SJCRH30 (cell line): ENCODE measurements at regions not wholly inside any gene's neighbourhood (a gene's known extent, or its start where the extent isn't known, plus 50 kb on each side); places are given as distances from the start of the nearest gene placed in this dataset.
"Not testable (repeated sequence)": the region's sequence is repeated elsewhere in the genome, so short reads cannot be mapped to it uniquely, and the experiment has no call there.

ENCODE experiments used
- DNase-seq, 2 experiments: peaks; one replicate each; pipeline ENCODE4 v3.0.0-alpha.2; 2015 to 2020
- H3K27ac ChIP-seq: fragments of 250-450 bp; sonication (Bioruptor Pico); 2 replicates; pipeline ENCODE4 v1.5.1; 2020; ENCODE audit warnings: mild to moderate bottlenecking, moderate library complexity
- H3K27me3 ChIP-seq: fragments of 250-450 bp; sonication (Bioruptor Pico); 2 replicates; pipeline ENCODE4 v1.5.1; 2020; ENCODE audit warnings: mild to moderate bottlenecking, moderate library complexity
- H3K36me3 ChIP-seq: fragments of 250-450 bp; sonication (Bioruptor Pico); 2 replicates; pipeline ENCODE4 v1.5.1; 2020; ENCODE audit warnings: mild to moderate bottlenecking, moderate library complexity
- H3K4me1 ChIP-seq: fragments of 250-450 bp; sonication (Bioruptor Pico); 2 replicates; pipeline ENCODE4 v1.5.1; 2020; ENCODE audit warnings: mild to moderate bottlenecking, moderate library complexity
- H3K4me3 ChIP-seq: fragments of 250-450 bp; sonication (Bioruptor Pico); 2 replicates; pipeline ENCODE4 v1.5.1; 2020; ENCODE audit warnings: mild to moderate bottlenecking, moderate library complexity
- H3K9me3 ChIP-seq: fragments of 250-450 bp; sonication (Bioruptor Pico); replicated peaks from 2 replicates; pipeline ENCODE4 v1.5.1; 2020; ENCODE audit warnings: mild to moderate bottlenecking, moderate library complexity

- no peaks in the 10 kb centered on the region for H3K27me3 ChIP-seq
- no peak for DNase-seq
- H3K27ac ChIP-seq, result no peak overlapping the region
- H3K4me3 ChIP-seq, result no peak overlapping the region
- no peaks in the 10 kb centered on the region for H3K36me3 ChIP-seq
- no peaks in the 10 kb centered on the region for H3K9me3 ChIP-seq
- H3K4me1 ChIP-seq, result peaks cover 4% of the 10 kb centered on the region; the same call in 1 of the 2 replicates
These were observed 322.2 kb downstream of the SOX4 start for GRCh38 chr6:21915707-21916260.

- Histone ChIP-seq H3K4me3 (no peak overlapping the region), H3K36me3 (no peaks in the 10 kb centered on the region), H3K27ac (no peak overlapping the region), H3K4me1 (peaks cover 4% of the 10 kb centered on the region; the same call in 1 of the 2 replicates), H3K9me3 (no peaks in the 10 kb centered on the region), H3K27me3 (no peaks in the 10 kb centered on the region)
- no peak for DNase-seq
These were observed 324.5 kb downstream of the SOX4 start for GRCh38 chr6:21918041-21918440.

GRCh38 chr6:21918666-21919065 lies 325.1 kb downstream of the SOX4 start:
- H3K4me3 ChIP-seq, result no peak overlapping the region
- no peak for DNase-seq
- no peak overlapping the region for H3K27ac ChIP-seq
- H3K9me3 ChIP-seq, result no peaks in the 10 kb centered on the region
- H3K36me3 ChIP-seq, result no peaks in the 10 kb centered on the region
- H3K27me3 ChIP-seq, result no peaks in the 10 kb centered on the region
- H3K4me1 ChIP-seq, result peaks cover 4% of the 10 kb centered on the region; the same call in 1 of the 2 replicates

- DNase-seq, result no peak
- H3K4me1 ChIP-seq, result no peaks in the 10 kb centered on the region
- no peak overlapping the region for H3K27ac ChIP-seq
- H3K4me3 ChIP-seq, result no peak overlapping the region
- no peaks in the 10 kb centered on the region for H3K36me3 ChIP-seq
- H3K27me3 ChIP-seq, result no peaks in the 10 kb centered on the region
- no peaks in the 10 kb centered on the region for H3K9me3 ChIP-seq
These were observed 328.5 kb downstream of the SOX4 start for GRCh38 chr6:21922086-21922485.

- Histone ChIP-seq H3K36me3 (no peaks in the 10 kb centered on the region), H3K27me3 (no peaks in the 10 kb centered on the region), H3K9me3 (no peaks in the 10 kb centered on the region), H3K4me1 (no peaks in the 10 kb centered on the region), H3K27ac (no peak overlapping the region), H3K4me3 (no peak overlapping the region)
- no peak for DNase-seq
These were observed 330.5 kb downstream of the SOX4 start for GRCh38 chr6:21924002-21924401.

GRCh38 chr6:21928827-21929226 lies 335.3 kb downstream of the SOX4 start:
- H3K27me3 ChIP-seq, result no peaks in the 10 kb centered on the region
- no peaks in the 10 kb centered on the region for H3K4me1 ChIP-seq
- no peak overlapping the region for H3K4me3 ChIP-seq
- H3K36me3 ChIP-seq, result no peaks in the 10 kb centered on the region
- no peaks in the 10 kb centered on the region for H3K9me3 ChIP-seq
- no peak overlapping the region for H3K27ac ChIP-seq
- DNase-seq, result no peak

- Histone ChIP-seq H3K27ac (no peak overlapping the region), H3K4me1 (no peaks in the 10 kb centered on the region), H3K4me3 (no peak overlapping the region), H3K27me3 (no peaks in the 10 kb centered on the region), H3K36me3 (no peaks in the 10 kb centered on the region), H3K9me3 (no peaks in the 10 kb centered on the region)
- no peak for DNase-seq
These were observed 338.2 kb downstream of the SOX4 start for GRCh38 chr6:21931641-21932335.

- Histone ChIP-seq H3K36me3 (no peaks in the 10 kb centered on the region), H3K9me3 (no peaks in the 10 kb centered on the region), H3K27me3 (no peaks in the 10 kb centered on the region), H3K27ac (no peak overlapping the region), H3K4me3 (no peak overlapping the region), H3K4me1 (no peaks in the 10 kb centered on the region)
- DNase-seq, result no peak
These were observed 339.8 kb downstream of the SOX4 start for GRCh38 chr6:21933351-21933750.

- Histone ChIP-seq H3K4me3 (no peak overlapping the region), H3K9me3 (no peaks in the 10 kb centered on the region), H3K27ac (no peak overlapping the region), H3K27me3 (no peaks in the 10 kb centered on the region), H3K4me1 (no peaks in the 10 kb centered on the region), H3K36me3 (no peaks in the 10 kb centered on the region)
- no peak for DNase-seq
These were observed 341.6 kb downstream of the SOX4 start for GRCh38 chr6:21935142-21935541.

- no peaks in the 10 kb centered on the region for H3K36me3 ChIP-seq
- H3K4me3 ChIP-seq, result no peak overlapping the region
- H3K27ac ChIP-seq, result no peak overlapping the region
- H3K4me1 ChIP-seq, result no peaks in the 10 kb centered on the region
- no peaks in the 10 kb centered on the region for H3K9me3 ChIP-seq
- H3K27me3 ChIP-seq, result no peaks in the 10 kb centered on the region
- peak in 1 of 2 experiments; percentile 36 for DNase-seq
These were observed 342.0 kb downstream of the SOX4 start for GRCh38 chr6:21935561-21936028.

GRCh38 chr6:21937466-21937865 lies 343.9 kb downstream of the SOX4 start:
- Histone ChIP-seq H3K27me3 (no peaks in the 10 kb centered on the region), H3K9me3 (no peaks in the 10 kb centered on the region), H3K4me1 (no peaks in the 10 kb centered on the region), H3K27ac (no peak overlapping the region), H3K36me3 (no peaks in the 10 kb centered on the region), H3K4me3 (no peak overlapping the region)
- DNase-seq, result no peak

- H3K27ac ChIP-seq, result not testable (repeated sequence)
These were observed 345.5 kb downstream of the SOX4 start for GRCh38 chr6:21939066-21939465.

GRCh38 chr6:21941926-21942325 lies 348.4 kb downstream of the SOX4 start:
- Histone ChIP-seq H3K4me1 (peaks cover 7% of the 10 kb centered on the region), H3K4me3 (no peak overlapping the region), H3K36me3 (no peaks in the 10 kb centered on the region), H3K9me3 (no peaks in the 10 kb centered on the region), H3K27ac (no peak overlapping the region), H3K27me3 (no peaks in the 10 kb centered on the region)
- DNase-seq, result no peak

More at GRCh38 chr6:21939066-21939465, 345.5 kb downstream of the SOX4 start:
- not testable (repeated sequence) for H3K27me3 ChIP-seq, H3K4me1 ChIP-seq, H3K4me3 ChIP-seq, DNase-seq, H3K9me3 ChIP-seq, H3K36me3 ChIP-seq

GRCh38 chr6:21942897-21943296 lies 349.3 kb downstream of the SOX4 start:
- Histone ChIP-seq H3K4me3 (no peak overlapping the region), H3K27ac (no peak overlapping the region), H3K4me1 (peaks cover 10% of the 10 kb centered on the region), H3K36me3 (no peaks in the 10 kb centered on the region), H3K27me3 (no peaks in the 10 kb centered on the region), H3K9me3 (no peaks in the 10 kb centered on the region)
- no peak for DNase-seq

GRCh38 chr6:21946298-21946783 lies 350.5 kb downstream of the PRL start:
- Histone ChIP-seq H3K4me1 (peaks cover 34% of the 10 kb centered on the region), H3K27me3 (no peaks in the 10 kb centered on the region), H3K9me3 (no peaks in the 10 kb centered on the region), H3K36me3 (no peaks in the 10 kb centered on the region), H3K27ac (peak overlapping the region; percentile 56), H3K4me3 (no peak overlapping the region)
- DNase-seq, result peak; percentile 79 to 86

GRCh38 chr6:21947227-21947626 lies 349.6 kb downstream of the PRL start:
- not testable (repeated sequence) for H3K36me3 ChIP-seq, H3K9me3 ChIP-seq, DNase-seq, H3K4me3 ChIP-seq, H3K27me3 ChIP-seq
- peaks cover 34% of the 10 kb centered on the region for H3K4me1 ChIP-seq
- peak overlapping the region; percentile 56 for H3K27ac ChIP-seq
